LNCAP (cell line): ENCODE measurements at regions not wholly inside any gene's neighbourhood (a gene's known extent, or its start where the extent isn't known, plus 50 kb on each side); places are given as distances from the start of the nearest gene placed in this dataset.

Experiments used
- TF ChIP-seq, protein P1 (sequence below): fragments of 450-650 bp; IDR thresholded peaks from 2 replicates; pipeline ENCODE4 v1.5.1; 2017; ENCODE audit warnings: mild to moderate bottlenecking

- TF ChIP-seq, protein P1, sequence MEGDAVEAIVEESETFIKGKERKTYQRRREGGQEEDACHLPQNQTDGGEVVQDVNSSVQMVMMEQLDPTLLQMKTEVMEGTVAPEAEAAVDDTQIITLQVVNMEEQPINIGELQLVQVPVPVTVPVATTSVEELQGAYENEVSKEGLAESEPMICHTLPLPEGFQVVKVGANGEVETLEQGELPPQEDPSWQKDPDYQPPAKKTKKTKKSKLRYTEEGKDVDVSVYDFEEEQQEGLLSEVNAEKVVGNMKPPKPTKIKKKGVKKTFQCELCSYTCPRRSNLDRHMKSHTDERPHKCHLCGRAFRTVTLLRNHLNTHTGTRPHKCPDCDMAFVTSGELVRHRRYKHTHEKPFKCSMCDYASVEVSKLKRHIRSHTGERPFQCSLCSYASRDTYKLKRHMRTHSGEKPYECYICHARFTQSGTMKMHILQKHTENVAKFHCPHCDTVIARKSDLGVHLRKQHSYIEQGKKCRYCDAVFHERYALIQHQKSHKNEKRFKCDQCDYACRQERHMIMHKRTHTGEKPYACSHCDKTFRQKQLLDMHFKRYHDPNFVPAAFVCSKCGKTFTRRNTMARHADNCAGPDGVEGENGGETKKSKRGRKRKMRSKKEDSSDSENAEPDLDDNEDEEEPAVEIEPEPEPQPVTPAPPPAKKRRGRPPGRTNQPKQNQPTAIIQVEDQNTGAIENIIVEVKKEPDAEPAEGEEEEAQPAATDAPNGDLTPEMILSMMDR: no peak
Observed at GRCh38 chr9:126556560-126557250, 57.0 kb upstream of the LMX1B start.

DNA sequence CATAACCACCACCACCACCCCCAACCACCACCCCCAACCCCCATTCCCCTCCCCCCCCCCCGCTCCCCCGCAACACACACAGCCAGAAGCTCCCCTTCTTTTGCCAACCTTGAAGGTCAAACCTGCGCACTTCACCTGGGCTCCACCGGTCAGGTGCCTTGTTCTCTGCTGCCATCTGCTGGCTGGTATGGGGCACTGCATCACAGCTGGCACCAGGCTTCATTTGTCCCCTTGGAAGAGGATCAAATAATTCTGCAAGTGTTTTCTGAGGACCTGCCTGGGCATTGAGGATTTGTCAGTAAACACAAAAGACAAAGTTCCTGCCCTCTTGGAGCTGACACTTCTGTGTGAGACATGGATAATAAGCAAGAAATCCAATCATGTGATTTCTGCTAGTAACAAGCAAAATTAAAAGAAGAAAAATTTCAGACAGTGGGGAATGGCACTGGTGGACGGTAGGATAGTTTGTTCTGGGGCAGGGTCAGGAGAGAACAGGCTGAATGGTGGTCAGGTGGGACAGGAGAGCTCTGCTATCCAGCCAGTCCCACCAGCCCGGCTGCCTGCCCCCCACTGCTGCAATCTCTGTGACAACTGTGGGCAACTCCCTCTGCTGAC is 55.6 kb upstream of the LMX1B start:
- TF ChIP-seq, protein P1: peak; percentile 95

DNA sequence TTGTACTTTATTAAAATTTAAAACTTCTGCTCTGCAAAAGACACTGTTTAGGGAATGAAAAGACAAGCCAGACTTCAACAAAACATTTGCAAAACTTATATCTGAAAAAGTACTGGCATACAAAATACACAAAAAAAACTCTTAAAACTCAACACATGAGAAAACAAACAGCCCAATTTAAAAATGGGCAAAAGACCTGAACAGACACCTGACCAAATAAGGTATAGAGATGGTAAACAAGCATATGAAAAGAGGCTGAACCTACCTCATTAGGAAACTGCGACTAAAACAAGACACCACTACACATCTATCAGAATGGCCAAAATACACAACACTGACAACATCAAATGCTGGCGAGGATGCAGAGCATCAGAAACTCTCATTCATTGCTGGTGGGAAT is 54.4 kb upstream of the LMX1B start:
- TF ChIP-seq, protein P1: no peak

DNA sequence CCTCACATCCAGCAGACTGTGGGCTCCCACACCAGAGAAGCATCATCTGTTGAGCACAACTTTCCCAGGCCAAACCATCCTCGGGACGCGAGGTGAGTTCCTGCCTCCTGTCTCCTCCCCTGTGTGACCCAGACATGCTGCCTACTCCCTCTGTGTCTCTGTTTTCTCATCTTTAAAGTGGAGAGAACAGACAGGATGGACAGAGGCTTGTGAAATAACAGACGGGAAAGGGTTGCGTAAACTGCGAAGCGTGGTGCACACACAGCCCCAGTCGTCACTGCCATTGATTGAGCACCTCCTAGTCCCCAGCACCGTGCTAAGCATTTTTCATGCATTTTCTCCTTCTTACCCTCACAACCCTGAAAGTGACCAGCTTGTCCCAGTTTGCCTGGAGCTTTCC is 52.1 kb upstream of the LMX1B start:
- TF ChIP-seq, protein P1: no peak

GRCh38 chr9:126563556-126563955 is 50.2 kb upstream of the LMX1B start:
- TF ChIP-seq, protein P1: no peak
